Endothelial cell of umbilical vein (primary cell): ENCODE measurements at regions not wholly inside any gene's neighbourhood (a gene's known extent, or its start where the extent isn't known, plus 50 kb on each side); places are given as distances from the start of the nearest gene placed in this dataset.

ENCODE experiments used
- BruUV-seq: library from RNA; stranded (reverse); fragments of 400-500 nt; replicated peaks from 2 replicates; lab custom pipeline; 2021; lab: Mats Ljungman, UMichigan
- CTCF ChIA-PET: fragments of 300-600, 350-600 bp; sonication (Branson Sonifier 250); formaldehyde crosslinking; loops from one replicate; lab custom pipeline; 2021; ENCODE audit warnings: antibody characterized with exemption, inconsistent platforms; lab: Charles Lee
- POLR2A ChIA-PET: fragments of 300-600, 350-600 bp; sonication (Branson Sonifier 250); formaldehyde crosslinking; loops from one replicate; lab custom pipeline; 2021; ENCODE audit warnings: antibody characterized with exemption, inconsistent platforms; lab: Charles Lee
- DNase-seq: peaks from one replicate; pipeline ENCODE4 v3.0.0-alpha.2; 2011; ENCODE audit warnings: low read depth, low spot score
- FAIRE-seq: peaks from 2 replicates; lab custom pipeline; 2011; peaks lifted over from hg19 to GRCh38; lab: Jason Lieb, UNC
- H2AFZ ChIP-seq: 2 replicates; pipeline ENCODE4 v1.6.0; 2012; ENCODE audit warnings: low read depth, low read length, control low read depth, inconsistent platforms
- H3K27ac ChIP-seq: 2 replicates; pipeline ENCODE4 v1.5.1; 2011; ENCODE audit warnings: low read depth, mild to moderate bottlenecking, control low read depth, low read length, moderate library complexity; ENCODE audit not compliant: insufficient read depth
- H3K27me3 ChIP-seq, 2 experiments: 2 replicates each; pipeline versions ENCODE4 v1.6.0 to v1.6.1; 2011; ENCODE audit warnings: low read length in 2 of 2, mixed read lengths in 1 of 2; ENCODE audit not compliant: control insufficient read depth in 2 of 2, insufficient read depth in 2 of 2
- H3K36me3 ChIP-seq, 2 experiments: 2 replicates in 1 of 2; 3 replicates in 1 of 2; pipeline ENCODE4 v1.5.1; 2011; ENCODE audit warnings: low read length in 2 of 2, mild to moderate bottlenecking in 1 of 2, moderate library complexity in 1 of 2; ENCODE audit not compliant: control insufficient read depth in 2 of 2, insufficient read depth in 2 of 2; ENCODE audit errors: extremely low read depth in 1 of 2
- H3K4me1 ChIP-seq: 3 replicates; pipeline ENCODE4 v1.5.1; 2011; ENCODE audit warnings: mild to moderate bottlenecking, low read length; ENCODE audit not compliant: control insufficient read depth, insufficient read depth; ENCODE audit errors: extremely low read depth
- H3K4me2 ChIP-seq: 2 replicates; pipeline ENCODE4 v1.6.1; 2011; ENCODE audit warnings: low read length, control low read depth, mixed read lengths; ENCODE audit not compliant: insufficient read depth
- H3K4me3 ChIP-seq, 3 experiments: fragments of 200-600 bp in 1 of 3; sonication (generic), shearing (Covaris generic) in 1 of 3; replicated peaks in 1 of 3; 2 replicates each; pipeline ENCODE4 v1.5.1; 2011 to 2016; ENCODE audit warnings: control low read depth in 3 of 3, low read length in 3 of 3, mild to moderate bottlenecking in 2 of 3, inconsistent platforms in 1 of 3, low read depth in 1 of 3, moderate library complexity in 1 of 3; ENCODE audit not compliant: insufficient read depth in 1 of 3
- H3K79me2 ChIP-seq: 2 replicates; pipeline ENCODE4 v1.6.0; 2012; ENCODE audit warnings: low read length, inconsistent platforms; ENCODE audit not compliant: control insufficient read depth, insufficient read depth
- H3K9ac ChIP-seq: replicated peaks from 2 replicates; pipeline ENCODE3; 2011; ENCODE audit warnings: low read length, control low read depth; ENCODE audit not compliant: insufficient read depth; ENCODE audit errors: extremely low read depth
- H3K9me1 ChIP-seq: replicated peaks from 3 replicates; pipeline ENCODE4 v1.6.0; 2011; ENCODE audit warnings: mild to moderate bottlenecking, low read length; ENCODE audit not compliant: control insufficient read depth, insufficient read depth; ENCODE audit errors: extremely low read depth
- H3K9me3 ChIP-seq: replicated peaks from 2 replicates; pipeline ENCODE4 v1.5.1; 2012; ENCODE audit warnings: low read length, inconsistent platforms; ENCODE audit not compliant: control insufficient read depth, insufficient read depth
- H4K20me1 ChIP-seq: replicated peaks from 2 replicates; pipeline ENCODE3; 2011; ENCODE audit warnings: mild to moderate bottlenecking, low read length; ENCODE audit not compliant: control insufficient read depth, insufficient read depth; ENCODE audit errors: extremely low read depth
- CTCF ChIP-seq, 2 donors: IDR thresholded peaks; 1 replicate in 1 of 2; 2 replicates in 1 of 2; pipeline ENCODE4 v1.5.1; 2011; ENCODE audit warnings: low read length in 2 of 2, mild to moderate bottlenecking in 2 of 2, moderate library complexity in 2 of 2, control low read depth in 1 of 2, inconsistent platforms in 1 of 2, low read depth in 1 of 2; ENCODE audit not compliant: insufficient read depth in 1 of 2; ENCODE audit errors: extremely low read depth in 1 of 2
- FOS ChIP-seq: IDR thresholded peaks from 2 replicates; pipeline ENCODE4 v1.6.1; 2011; ENCODE audit warnings: mild to moderate bottlenecking, low read length, moderate library complexity, borderline replicate concordance; ENCODE audit not compliant: insufficient read depth
- GATA2 ChIP-seq: IDR thresholded peaks from 2 replicates; pipeline ENCODE4 v1.7.0; 2011; ENCODE audit warnings: low read depth, mild to moderate bottlenecking, moderate library complexity, mixed read lengths, low read length; ENCODE audit not compliant: insufficient read length, insufficient read depth
- MAX ChIP-seq: IDR thresholded peaks from 2 replicates; pipeline ENCODE4 v1.6.1; 2011; ENCODE audit not compliant: insufficient read depth, insufficient read length
- POLR2A ChIP-seq: IDR thresholded peaks from 2 replicates; pipeline ENCODE4 v1.6.1; 2012; ENCODE audit warnings: low read depth, mild to moderate bottlenecking, control low read depth, low read length
- POLR2AphosphoS5 ChIP-seq: IDR thresholded peaks from 2 replicates; pipeline ENCODE4 v1.6.1; 2012; ENCODE audit warnings: low read depth, mild to moderate bottlenecking, control low read depth, low read length, moderate library complexity; ENCODE audit not compliant: insufficient read depth
- dilution Hi-C: fragments of 300-500 bp; cut with MboI; formaldehyde crosslinking; loops from one replicate; pipeline ENCODE4 v1.15.0; 2019; ENCODE audit warnings: low sequenced_read_pairs; ENCODE audit not compliant: extremely low pct_ligation_motif_present
- intact Hi-C: fragments of 100-400 bp; cut with micrococcal nuclease; formaldehyde crosslinking; loops from one replicate; pipeline ENCODE4 v1.10.0; 2022

- Histone ChIP-seq H3K9me1 (no peaks in the 10 kb centered on the region), H3K4me3 (no peak overlapping the region), H3K4me2 (no peak overlapping the region), H3K9me3 (no peaks in the 10 kb centered on the region), H3K4me1 (peaks cover 8% of the 10 kb centered on the region), H2AFZ (no peak overlapping the region), H3K79me2 (no peaks in the 10 kb centered on the region), H4K20me1 (no peaks in the 10 kb centered on the region), H3K9ac (no peak overlapping the region), H3K27me3 (peaks cover 0 to 2% of the 10 kb centered on the region in 2 experiments), H3K36me3 (no peaks in the 10 kb centered on the region), H3K27ac (no peak overlapping the region)
- CTCF ChIA-PET = no interaction called here
- FAIRE-seq (no peak), DNase-seq (no peak)
- BruUV-seq = no TSS peak
- intact Hi-C loops = loop anchor here (5.0 kb wide), 2 partner anchors 170 to 275 kb away; no protein-coding TSS in a partner anchor
- POLR2A ChIA-PET = no interaction called here
- TF ChIP-seq GATA2 = no peak
- TF ChIP-seq FOS = no peak
- no peak for TF ChIP-seq POLR2A
- no peak for TF ChIP-seq MAX
- TF ChIP-seq CTCF (IDR thresholded peaks at IDR 0.05; ENCODE audit: extremely low read depth in 1 of 2, insufficient read depth in 1 of 2, low read depth in 1 of 2, low read length in 2 of 2) = no peak
- no peak for TF ChIP-seq POLR2AphosphoS5
- dilution Hi-C loops = no loop called here
Observed at GRCh38 chr11:121931748-121932352, 184.2 kb downstream of the BLID start.
